Ovary (tissue), 3 donors: ENCODE measurements at regions not wholly inside any gene's neighbourhood (a gene's known extent, or its start where the extent isn't known, plus 50 kb on each side); places are given as distances from the start of the nearest gene placed in this dataset.

Source experiments
- CTCF ChIP-seq, 3 donors: fragments of 450-650 bp in 2 of 3; fragments of 200-600 bp in 1 of 3; IDR thresholded peaks; one replicate each; pipeline versions ENCODE4 v1.5.1 to v1.8.0; 2016 to 2022; ENCODE audit warnings: antibody characterized with exemption in 3 of 3, mild to moderate bottlenecking in 1 of 3
- EP300 ChIP-seq: sonication (generic); formaldehyde crosslinking; IDR thresholded peaks from one replicate; pipeline ENCODE4 v1.6.1; 2017; ENCODE audit warnings: antibody characterized with exemption
- POLR2A ChIP-seq: fragments of 450-650 bp; IDR thresholded peaks from one replicate; pipeline ENCODE4 v1.6.1; 2017; ENCODE audit warnings: antibody characterized with exemption, mild to moderate bottlenecking, moderate library complexity
- donor health status: DM: no; HTN: no; CAD: no.

- TF ChIP-seq CTCF (IDR thresholded peaks at IDR 0.05) (no peak), EP300 (no peak), POLR2A (no peak)
Observed at GRCh38 chr3:117059956-117060270, 350.3 kb downstream of the TUSC7 start.
